GM19324 (cell line): ENCODE measurements at regions not wholly inside any gene's neighbourhood (a gene's known extent, or its start where the extent isn't known, plus 50 kb on each side); places are given as distances from the start of the nearest gene placed in this dataset.
"Not testable (repeated sequence)": the region's sequence is repeated elsewhere in the genome, so short reads cannot be mapped to it uniquely, and the experiment has no call there.

Source experiments
- ATAC-seq: cut with Tn5 transposase; IDR thresholded peaks from one replicate; pipeline ENCODE4 v1.9.1; 2021; ENCODE audit warnings: mild to moderate bottlenecking, moderate library complexity; ENCODE audit not compliant: unreplicated experiment, low FRiP score

DNA sequence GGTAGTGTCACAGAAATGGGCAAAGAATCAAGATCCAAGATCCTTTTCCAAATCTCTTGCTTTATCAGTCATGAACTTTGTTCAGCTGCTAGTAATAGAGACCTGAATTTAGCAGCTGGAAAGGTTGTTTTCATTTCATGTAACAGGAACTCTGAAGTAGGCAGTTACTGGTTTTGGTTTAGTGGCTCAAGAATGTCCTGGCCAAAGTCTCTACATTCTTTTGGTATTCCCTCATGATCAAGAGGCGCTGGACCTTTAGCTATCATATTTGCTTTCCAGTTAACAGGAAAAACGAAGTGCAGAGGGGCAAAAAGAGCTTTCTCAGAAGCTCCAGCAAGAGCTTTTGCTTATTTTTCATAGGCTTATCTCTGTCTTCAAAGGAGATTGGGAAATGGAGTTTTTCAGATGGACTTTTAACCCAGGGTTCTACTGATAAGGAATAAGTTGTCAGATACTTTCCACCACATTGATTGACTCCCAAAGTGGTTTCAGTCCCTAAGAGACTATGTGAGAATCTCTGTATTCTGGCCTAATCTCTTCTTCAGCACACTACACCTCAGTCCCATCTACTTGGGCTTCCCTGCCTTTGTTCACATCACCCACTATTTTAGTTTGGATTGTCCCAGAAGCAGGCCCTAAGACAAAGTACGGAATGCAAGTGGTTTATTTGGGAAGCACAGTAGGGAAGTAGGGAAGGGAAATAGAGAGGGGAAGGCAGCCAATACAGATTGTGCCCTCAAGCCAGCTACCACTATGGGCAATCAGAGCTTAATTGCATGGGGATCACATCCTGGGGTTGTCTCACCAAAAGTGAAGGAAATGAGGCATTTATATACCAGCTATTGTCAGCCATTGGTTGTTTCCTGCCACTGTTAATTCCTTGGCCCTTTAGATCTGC lies 359.3 kb downstream of the LRRC70 start:
- ATAC-seq = no peak

GRCh38 chr5:62935660-62936059 lies 357.0 kb downstream of the LRRC70 start:
- no peak for ATAC-seq

GRCh38 chr5:62934319-62934718 lies 355.7 kb downstream of the LRRC70 start:
- no peak for ATAC-seq

DNA sequence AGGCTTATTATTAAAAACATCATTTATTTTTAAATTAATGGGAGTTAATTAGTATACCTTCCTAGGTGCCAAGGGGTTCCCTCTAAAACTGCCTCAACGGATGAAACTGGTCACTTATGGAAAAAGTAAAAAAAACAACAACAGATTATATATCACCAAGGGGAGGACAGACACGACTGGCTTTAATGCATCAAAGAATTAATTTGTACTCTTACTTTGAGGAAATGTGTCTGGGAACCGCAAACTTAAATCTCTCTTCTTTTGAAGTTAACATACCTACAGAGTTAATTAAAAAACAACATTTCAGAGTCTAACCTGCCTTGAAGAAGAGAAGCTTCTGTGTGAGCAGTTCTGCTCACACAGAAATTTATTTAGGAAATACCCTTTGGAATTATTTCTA lies 354.6 kb downstream of the LRRC70 start:
- ATAC-seq = no peak

DNA sequence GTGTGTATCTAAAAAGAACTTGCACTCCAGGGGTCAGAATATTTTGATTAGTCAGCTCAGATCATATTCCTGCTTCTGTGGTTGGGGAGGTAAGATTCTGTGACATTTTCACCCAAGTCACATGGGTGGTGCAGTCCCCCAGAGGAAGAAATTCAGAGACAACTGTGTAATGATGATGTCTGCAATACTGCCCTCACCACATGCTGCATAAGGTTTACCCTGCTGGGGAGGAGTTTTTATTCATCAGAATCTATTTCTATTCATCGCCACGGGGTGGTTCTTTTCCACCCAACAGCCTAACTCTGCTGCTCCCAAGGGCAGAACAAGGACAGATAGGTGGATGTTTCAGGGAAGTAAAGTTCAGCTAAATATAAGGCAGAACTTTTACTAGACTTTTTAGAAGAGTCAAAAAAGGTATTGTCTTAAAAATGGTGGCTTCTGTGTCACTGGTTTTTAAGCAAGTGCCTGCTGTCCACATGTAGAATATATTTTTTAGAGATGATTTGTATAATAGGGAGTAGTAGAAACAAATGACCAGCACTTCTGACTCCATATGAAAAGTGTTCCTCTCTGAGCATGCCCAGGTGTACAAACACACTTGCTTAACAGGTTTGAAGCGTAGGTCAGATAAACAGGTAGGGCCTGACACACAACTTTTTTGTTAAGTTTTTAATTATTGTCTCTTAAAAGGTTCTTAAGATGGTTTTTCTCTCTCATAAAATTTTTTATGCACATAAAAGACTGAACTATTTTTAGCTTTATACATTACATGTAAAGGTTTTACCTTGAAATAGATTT lies 352.7 kb downstream of the LRRC70 start:
- ATAC-seq = no peak

DNA sequence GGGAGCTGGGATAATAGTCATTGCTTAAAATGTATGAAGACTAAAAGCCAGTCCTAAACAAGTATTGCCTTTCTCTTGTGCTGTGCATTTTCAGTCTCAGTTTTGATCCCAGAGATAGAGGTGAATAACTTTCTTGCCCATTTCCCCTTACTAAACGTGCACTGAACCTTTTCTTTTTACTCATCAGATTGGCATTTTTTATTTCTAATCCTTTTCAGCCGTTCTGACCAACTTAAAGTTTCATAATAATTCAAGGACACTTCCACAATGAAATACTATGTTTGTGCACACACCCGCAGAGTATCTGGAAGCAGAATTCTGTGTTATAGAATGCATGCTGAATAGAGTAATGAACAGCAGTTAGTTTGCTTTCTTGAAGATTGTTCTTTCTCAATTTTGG lies 343.6 kb downstream of the LRRC70 start:
- no peak for ATAC-seq

GRCh38 chr5:62920856-62921255 lies 342.2 kb downstream of the LRRC70 start:
- ATAC-seq = no peak

GRCh38 chr5:62909326-62909725 lies 330.7 kb downstream of the LRRC70 start:
- ATAC-seq = no peak

DNA sequence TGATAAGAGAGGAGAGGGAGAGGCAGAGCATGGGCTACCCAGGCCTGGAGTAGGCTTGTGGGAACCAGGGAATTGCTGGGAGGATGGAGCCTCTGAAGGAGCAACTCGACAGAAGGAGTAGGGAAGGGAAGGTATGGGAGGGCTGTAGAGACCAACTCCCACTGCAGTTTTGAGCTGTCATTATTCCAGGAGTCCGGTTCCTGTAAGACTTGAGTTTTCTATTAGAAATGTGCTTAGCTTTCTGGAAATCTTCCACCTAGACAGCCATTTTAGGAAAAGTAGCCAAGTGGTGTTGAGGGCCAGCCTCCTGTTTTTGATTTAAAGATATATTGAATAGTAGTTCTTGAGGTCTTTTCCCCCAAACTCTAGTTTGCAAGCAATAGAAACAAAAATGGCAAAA lies 323.5 kb downstream of the LRRC70 start:
- no peak for ATAC-seq

DNA sequence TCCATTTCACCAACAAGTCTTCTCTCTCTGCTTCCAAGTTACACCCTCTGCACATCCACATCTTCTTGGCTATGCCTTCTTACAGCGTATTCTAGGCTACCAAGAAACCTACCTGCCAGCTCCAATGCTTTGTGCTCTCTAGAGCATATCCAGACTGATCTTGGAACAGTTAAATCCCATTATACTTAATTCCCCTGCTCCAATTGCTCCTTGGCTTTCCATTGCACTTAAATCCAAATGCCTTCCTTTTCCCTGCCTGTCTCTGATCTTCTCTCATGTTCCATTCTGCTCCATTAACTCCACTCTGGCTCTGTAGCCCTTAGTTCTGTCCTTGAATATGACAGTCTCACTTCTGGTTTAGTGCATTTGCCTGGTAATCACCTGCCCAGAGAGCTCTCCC lies 322.4 kb downstream of the LRRC70 start:
- ATAC-seq = no peak

- no peak for ATAC-seq
These were observed 317.7 kb downstream of the LRRC70 start for GRCh38 chr5:62896121-62896893.

DNA sequence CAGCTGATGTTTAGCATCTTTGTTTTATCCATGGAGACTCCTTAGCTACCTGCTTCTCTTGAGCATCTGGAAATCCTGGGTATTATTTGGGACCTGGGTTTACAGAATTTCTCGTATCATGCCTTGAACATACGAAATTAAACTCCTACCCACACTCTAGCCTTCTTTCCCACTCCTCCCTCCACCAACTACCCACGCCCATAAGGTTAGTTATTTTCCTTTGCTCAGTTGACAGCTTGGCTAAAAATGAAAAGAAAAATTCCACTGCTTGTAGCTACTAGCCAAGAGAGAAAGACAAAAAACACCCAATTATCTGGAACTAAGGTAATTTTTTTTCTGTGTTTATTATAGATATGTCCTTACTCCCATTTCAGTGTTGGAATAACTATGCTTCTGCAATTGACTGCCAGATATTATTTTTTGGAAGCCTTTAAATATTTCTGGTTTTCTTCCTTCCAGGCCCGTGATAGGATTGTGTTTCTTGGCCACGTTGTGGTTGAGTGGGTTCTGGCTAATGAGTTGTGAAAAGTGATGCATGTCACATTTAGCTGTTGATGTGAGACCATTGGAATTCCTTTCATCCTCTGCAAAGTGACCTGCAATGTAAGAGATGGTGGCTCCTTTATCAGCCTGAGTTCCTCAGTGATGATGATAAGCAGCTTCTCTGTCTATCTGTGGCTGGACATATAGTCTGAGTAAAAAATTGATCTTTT lies 308.1 kb downstream of the LRRC70 start:
- no peak for ATAC-seq

- ATAC-seq = not testable (repeated sequence)
These were observed 258.7 kb downstream of the LRRC70 start for GRCh38 chr5:62837330-62837729.

DNA sequence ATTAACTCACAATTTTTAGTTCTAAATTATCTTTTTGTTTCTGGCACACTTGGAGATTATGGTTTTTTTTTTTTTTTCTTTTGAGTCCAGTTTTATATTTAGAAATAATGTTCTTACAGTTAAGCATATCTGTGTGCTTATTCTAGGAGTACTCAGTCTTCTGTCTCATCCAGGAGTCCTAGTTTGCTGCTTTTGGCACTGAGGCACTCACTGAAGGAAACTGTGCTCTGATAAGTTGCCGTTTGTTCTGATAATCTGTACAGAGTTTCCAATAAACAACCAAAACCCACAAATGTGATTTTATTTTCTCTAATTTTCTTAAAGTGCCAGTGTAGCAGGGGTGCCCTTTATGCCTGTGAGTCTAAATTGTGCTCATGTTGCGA lies 251.0 kb downstream of the LRRC70 start:
- ATAC-seq = no peak

- no peak for ATAC-seq
These were observed 250.4 kb downstream of the LRRC70 start for GRCh38 chr5:62828742-62829603.

DNA sequence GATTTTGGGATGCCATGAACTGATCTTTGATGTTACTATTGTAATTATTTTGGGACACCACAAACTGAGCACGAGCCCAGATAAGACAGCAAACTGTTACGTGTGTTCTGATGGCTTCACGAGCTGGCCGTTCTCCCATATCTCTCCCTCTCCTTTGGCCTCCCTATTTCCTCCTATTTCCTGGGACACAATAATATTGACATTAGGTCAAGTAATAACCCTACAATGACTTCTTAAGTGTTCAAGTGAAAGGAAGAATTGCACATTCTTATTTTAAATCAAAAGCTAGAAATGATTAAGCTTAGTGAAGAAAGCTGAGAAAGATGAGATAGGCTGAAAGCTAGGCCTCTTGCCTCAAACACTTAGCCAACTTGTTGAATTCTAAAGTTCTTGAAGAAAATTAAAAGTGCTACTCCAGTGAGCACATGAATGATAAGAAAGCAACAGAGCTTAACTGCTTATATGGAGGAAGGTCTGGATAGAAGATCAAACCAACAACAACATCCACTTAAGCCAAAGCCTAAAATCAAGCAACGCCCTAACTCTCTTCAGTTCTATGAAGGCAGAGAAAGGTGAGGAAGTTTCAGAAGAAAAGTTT lies 247.1 kb downstream of the LRRC70 start:
- no peak for ATAC-seq

- ATAC-seq = no peak
These were observed 246.3 kb downstream of the LRRC70 start for GRCh38 chr5:62824936-62825335.

DNA sequence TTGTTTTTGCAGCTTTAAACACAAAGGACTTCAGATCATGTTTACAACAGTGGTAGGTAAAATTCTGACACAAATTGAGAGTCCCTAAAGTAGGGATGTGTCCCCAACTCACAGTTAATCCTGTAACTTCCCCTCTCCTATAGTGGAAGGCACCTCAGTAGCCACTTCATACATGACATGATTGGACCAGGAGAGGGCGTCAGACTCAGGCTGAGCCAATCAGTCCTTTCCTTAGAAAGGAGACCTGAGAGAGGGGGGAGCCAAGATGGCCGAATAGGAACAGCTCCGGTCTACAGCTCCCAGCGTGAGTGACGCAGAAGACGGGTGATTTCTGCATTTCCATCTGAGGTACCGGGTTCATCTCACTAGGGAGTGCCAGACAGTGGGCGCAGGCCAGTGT lies 238.4 kb downstream of the LRRC70 start:
- not testable (repeated sequence) for ATAC-seq

DNA sequence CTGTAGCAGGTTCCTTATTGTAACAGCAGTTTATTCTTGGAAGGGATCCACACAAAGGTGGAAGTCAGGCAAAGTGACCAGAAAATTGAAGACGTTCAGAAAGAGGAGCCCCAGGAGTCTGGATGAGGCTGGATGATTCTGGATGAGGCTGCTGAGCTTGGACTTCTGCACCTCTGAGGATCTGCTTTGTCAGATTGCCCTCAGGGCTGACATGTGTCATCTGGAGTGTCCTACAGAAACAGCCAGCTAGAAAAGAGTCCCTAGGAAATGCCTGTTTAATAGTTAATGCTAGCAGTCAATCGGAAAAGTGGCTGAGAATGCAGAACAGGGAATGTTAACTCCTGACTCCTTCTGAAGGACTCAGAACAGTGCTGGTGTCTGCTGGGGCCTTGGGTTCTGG lies 236.4 kb downstream of the LRRC70 start:
- ATAC-seq = no peak
